ENCODE measurements at regions not wholly inside any gene's neighbourhood (a gene's known extent, or its start where the extent isn't known, plus 50 kb on each side); places are given as distances from the start of the nearest gene placed in this dataset.

- no peak for TF ChIP-seq CTCF (IDR thresholded peaks at IDR 0.05)
Observed at GRCh38 chr11:91749251-91749650, 475.4 kb upstream of the FAT3 start.

- no peak for TF ChIP-seq CTCF (IDR thresholded peaks at IDR 0.05)
Observed at GRCh38 chr11:91742155-91742554, 482.5 kb upstream of the FAT3 start.

- TF ChIP-seq CTCF (IDR thresholded peaks at IDR 0.05) = no peak
Observed at GRCh38 chr11:91731051-91731450, 493.6 kb upstream of the FAT3 start.

- TF ChIP-seq CTCF (IDR thresholded peaks at IDR 0.05) = no peak
Observed at GRCh38 chr11:91730620-91731019, 494.0 kb upstream of the FAT3 start.

GRCh38 chr11:91730057-91730456, 494.6 kb upstream of the FAT3 start:
- TF ChIP-seq CTCF (IDR thresholded peaks at IDR 0.05) = no peak

GRCh38 chr11:91717169-91717568, 507.4 kb upstream of the FAT3 start:
- TF ChIP-seq CTCF (IDR thresholded peaks at IDR 0.05) = no peak

- TF ChIP-seq CTCF (IDR thresholded peaks at IDR 0.05) = no peak
Observed at GRCh38 chr11:91707652-91708482, 516.8 kb upstream of the FAT3 start.

- no peak for TF ChIP-seq CTCF (IDR thresholded peaks at IDR 0.05)
Observed at GRCh38 chr11:91703042-91703441, 521.6 kb upstream of the FAT3 start.

Data from LNCAP (cell line).